Endothelial cell (in vitro differentiated cells): ENCODE measurements at regions not wholly inside any gene's neighbourhood (a gene's known extent, or its start where the extent isn't known, plus 50 kb on each side); places are given as distances from the start of the nearest gene placed in this dataset.

Source experiments
- DNase-seq: peaks from one replicate; pipeline ENCODE4 v3.0.0; 2021; ENCODE audit warnings: low spot score
- H3K27ac Mint-ChIP-seq: one replicate; pipeline ENCODE4 v1.8.0; 2021; ENCODE audit warnings: mixed read lengths, inconsistent platforms; ENCODE audit not compliant: unreplicated experiment
- H3K27me3 Mint-ChIP-seq: one replicate; pipeline ENCODE4 v1.8.0; 2021; ENCODE audit warnings: mild to moderate bottlenecking, moderate library complexity, mixed read lengths, inconsistent platforms; ENCODE audit not compliant: unreplicated experiment
- H3K36me3 Mint-ChIP-seq: one replicate; pipeline ENCODE4 v1.8.0; 2021; ENCODE audit warnings: mild to moderate bottlenecking, low read depth, mixed read lengths, inconsistent platforms; ENCODE audit not compliant: unreplicated experiment
- H3K4me1 Mint-ChIP-seq: one replicate; pipeline ENCODE4 v1.8.0; 2021; ENCODE audit warnings: mild to moderate bottlenecking, mixed read lengths, inconsistent platforms; ENCODE audit not compliant: unreplicated experiment
- H3K4me3 Mint-ChIP-seq: one replicate; pipeline ENCODE4 v1.8.0; 2021; ENCODE audit warnings: mild to moderate bottlenecking, mixed read lengths, inconsistent platforms; ENCODE audit not compliant: unreplicated experiment
- H3K9me3 Mint-ChIP-seq: one replicate; pipeline ENCODE4 v1.8.0; 2021; ENCODE audit warnings: mixed read lengths, inconsistent platforms; ENCODE audit not compliant: unreplicated experiment
- TF ChIP-seq, protein P1 (sequence below): fragments of 200-600 bp; sonication (generic); IDR thresholded peaks from one replicate; pipeline ENCODE4 v1.5.0; 2021; ENCODE audit warnings: antibody characterized with exemption; ENCODE audit not compliant: unreplicated experiment

DNA sequence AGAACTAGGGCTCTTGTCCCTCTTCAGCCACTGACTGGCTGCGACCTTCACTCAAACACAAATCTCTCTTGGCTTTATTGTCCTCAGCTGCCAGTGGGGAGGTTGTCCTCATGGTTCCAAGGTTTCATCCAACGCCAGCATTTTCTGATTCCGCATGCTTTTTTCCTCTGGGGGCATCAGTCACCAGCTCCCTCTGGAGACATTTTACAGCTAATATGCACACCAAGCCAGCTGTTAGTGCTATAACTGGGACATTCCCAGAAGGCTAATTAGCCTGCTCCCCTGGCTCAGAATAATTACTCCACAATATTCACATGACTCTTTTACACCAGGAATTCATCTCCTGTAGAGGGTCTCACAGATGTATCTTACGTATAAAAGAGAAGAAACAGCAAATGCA, 193.6 kb upstream of the ANKRD55 start:
- TF ChIP-seq, protein P1, sequence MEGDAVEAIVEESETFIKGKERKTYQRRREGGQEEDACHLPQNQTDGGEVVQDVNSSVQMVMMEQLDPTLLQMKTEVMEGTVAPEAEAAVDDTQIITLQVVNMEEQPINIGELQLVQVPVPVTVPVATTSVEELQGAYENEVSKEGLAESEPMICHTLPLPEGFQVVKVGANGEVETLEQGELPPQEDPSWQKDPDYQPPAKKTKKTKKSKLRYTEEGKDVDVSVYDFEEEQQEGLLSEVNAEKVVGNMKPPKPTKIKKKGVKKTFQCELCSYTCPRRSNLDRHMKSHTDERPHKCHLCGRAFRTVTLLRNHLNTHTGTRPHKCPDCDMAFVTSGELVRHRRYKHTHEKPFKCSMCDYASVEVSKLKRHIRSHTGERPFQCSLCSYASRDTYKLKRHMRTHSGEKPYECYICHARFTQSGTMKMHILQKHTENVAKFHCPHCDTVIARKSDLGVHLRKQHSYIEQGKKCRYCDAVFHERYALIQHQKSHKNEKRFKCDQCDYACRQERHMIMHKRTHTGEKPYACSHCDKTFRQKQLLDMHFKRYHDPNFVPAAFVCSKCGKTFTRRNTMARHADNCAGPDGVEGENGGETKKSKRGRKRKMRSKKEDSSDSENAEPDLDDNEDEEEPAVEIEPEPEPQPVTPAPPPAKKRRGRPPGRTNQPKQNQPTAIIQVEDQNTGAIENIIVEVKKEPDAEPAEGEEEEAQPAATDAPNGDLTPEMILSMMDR: no peak
- no peaks in the 10 kb centered on the region for H3K9me3 Mint-ChIP-seq
- no peaks in the 10 kb centered on the region for H3K36me3 Mint-ChIP-seq
- no peak overlapping the region for H3K27ac Mint-ChIP-seq
- H3K4me3 Mint-ChIP-seq: no peak overlapping the region
- no peak for DNase-seq
- no peaks in the 10 kb centered on the region for H3K27me3 Mint-ChIP-seq
- H3K4me1 Mint-ChIP-seq: peaks cover 14% of the 10 kb centered on the region

DNA sequence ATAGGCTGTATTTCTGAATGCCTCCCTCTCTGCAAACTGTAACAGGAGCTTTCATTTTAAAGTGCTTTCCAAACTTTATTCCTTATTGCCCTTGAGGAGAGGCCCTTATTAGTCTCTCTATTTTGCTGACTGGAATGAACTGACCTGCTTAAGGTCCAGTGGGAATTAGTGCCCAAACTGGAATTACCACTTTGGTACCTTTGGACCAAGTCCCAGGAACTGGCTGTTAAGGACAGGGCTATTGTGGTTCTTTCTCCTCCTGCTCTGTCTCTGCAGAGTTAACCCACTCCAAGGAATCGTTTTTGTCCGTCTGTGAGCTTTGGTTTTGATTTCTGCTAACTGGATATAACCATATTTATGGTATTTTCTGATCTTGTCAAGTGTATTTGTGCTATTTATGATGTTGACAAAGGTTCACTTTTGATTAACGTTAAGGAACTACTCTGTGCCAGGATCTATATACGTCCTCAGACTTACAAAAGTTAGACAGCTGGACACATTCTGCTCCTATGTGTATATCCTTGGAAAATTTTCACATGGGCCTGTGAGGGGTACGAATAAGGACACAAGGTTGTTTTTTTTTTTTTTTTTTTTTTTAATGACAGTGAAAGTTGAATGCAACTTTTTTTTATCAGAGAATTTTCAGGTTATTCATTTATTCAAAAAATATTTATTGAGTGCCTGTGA, 189.1 kb upstream of the ANKRD55 start:
- DNase-seq: no peak
- TF ChIP-seq, protein P1: no peak
- no peak overlapping the region for H3K27ac Mint-ChIP-seq
- H3K9me3 Mint-ChIP-seq: no peaks in the 10 kb centered on the region
- H3K36me3 Mint-ChIP-seq: no peaks in the 10 kb centered on the region
- no peaks in the 10 kb centered on the region for H3K4me1 Mint-ChIP-seq
- H3K4me3 Mint-ChIP-seq: no peak overlapping the region
- H3K27me3 Mint-ChIP-seq: no peaks in the 10 kb centered on the region

DNA sequence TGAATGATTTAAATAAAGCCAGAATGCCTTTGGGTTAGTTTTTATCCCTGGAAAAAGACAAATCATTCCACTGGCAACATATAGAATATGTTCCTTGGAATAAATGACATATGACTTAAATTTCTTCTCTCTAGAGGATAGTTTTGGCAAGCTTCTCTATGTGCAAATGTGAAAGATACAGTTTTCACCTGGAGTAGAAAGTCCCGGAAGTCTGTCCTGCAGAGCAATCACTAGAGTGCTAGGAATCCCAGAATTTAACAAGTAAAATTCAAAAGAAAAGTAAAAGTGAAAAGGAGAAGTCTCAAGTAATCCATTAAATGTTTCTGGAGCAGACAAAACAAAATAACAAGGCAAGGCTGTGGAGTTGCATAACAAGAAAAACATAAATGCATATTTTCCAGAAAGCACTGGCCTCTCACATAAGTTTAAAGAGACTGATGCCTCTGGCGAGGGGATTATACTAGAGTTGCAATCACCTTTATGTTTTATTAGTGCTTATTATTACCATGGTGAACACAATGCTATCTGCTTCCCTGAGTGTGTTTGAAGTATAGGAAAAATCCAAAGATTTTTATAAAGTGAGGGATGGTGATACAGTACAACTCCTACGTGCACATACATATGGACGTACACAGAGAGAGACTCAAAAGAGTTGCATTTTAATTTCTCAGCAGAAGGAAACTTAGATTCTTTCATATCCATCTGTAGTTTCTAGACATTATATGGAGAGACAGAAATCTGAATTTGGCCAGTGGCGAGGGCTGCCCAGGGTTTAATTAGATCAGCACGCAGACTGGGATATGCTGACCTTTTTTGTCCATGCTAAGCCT, 188.3 kb upstream of the ANKRD55 start:
- H3K27me3 Mint-ChIP-seq: no peaks in the 10 kb centered on the region
- no peak overlapping the region for H3K27ac Mint-ChIP-seq
- no peak overlapping the region for H3K4me3 Mint-ChIP-seq
- H3K36me3 Mint-ChIP-seq: no peaks in the 10 kb centered on the region
- H3K4me1 Mint-ChIP-seq: no peaks in the 10 kb centered on the region
- DNase-seq: no peak
- TF ChIP-seq, protein P1: no peak
- H3K9me3 Mint-ChIP-seq: no peaks in the 10 kb centered on the region

DNA sequence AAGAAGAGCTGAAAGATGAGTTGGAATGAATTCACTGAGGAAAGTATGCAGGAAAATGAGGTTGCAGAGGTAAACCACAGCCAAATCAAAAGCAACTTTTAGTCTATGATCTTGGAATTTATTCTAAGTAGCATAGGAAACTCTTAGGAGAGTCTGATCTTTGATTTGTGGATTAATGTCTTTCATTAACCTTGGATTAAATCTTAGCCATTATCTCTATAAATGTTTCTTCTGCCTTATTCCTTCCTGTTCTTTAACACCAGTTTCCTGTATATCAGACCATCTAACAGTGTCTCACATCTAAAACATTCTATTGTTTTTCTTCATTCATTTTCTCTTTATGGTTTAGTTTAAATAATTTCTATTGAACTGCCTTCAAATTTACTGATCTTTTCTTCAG, 187.2 kb upstream of the ANKRD55 start:
- Mint-ChIP-seq H3K9me3 (no peaks in the 10 kb centered on the region), H3K4me3 (no peak overlapping the region), H3K36me3 (no peaks in the 10 kb centered on the region), H3K4me1 (no peaks in the 10 kb centered on the region), H3K27ac (no peak overlapping the region), H3K27me3 (no peaks in the 10 kb centered on the region)
- TF ChIP-seq, protein P1: no peak
- DNase-seq: no peak

DNA sequence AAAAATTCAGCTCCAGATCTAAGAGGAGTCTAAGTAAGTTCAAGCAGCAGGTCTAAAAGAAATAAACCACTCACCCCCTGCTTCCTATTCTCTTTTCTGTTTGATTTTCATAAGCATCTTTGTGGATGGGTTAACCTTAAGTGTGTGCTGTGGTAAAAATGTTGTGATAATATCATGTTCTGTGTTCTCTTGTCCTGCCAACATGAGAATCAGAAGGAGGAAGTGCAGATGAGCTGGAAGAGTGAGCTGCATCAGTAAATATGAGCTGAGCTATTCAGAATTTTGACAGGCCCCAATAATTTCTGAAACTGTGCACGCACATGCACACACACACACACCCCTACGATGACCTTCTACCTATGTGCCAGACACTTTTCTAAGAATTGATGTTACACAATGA, 186.5 kb upstream of the ANKRD55 start:
- no peak for DNase-seq
- H3K27ac Mint-ChIP-seq: no peak overlapping the region
- no peaks in the 10 kb centered on the region for H3K4me1 Mint-ChIP-seq
- TF ChIP-seq, protein P1: no peak
- no peaks in the 10 kb centered on the region for H3K9me3 Mint-ChIP-seq
- H3K27me3 Mint-ChIP-seq: no peaks in the 10 kb centered on the region
- no peak overlapping the region for H3K4me3 Mint-ChIP-seq
- H3K36me3 Mint-ChIP-seq: no peaks in the 10 kb centered on the region
